Activated CD4-positive, alpha-beta T cell treated with anti-CD3 and anti-CD28 coated beads, Interleukin-2, amount 50 U/mL, for 4 hours (primary cell): ENCODE measurements at regions not wholly inside any gene's neighbourhood (a gene's known extent, or its start where the extent isn't known, plus 50 kb on each side); places are given as distances from the start of the nearest gene placed in this dataset.
"Not testable (repeated sequence)": the region's sequence is repeated elsewhere in the genome, so short reads cannot be mapped to it uniquely, and the experiment has no call there.

ENCODE experiments used
- DNase-seq, 2 experiments: peaks; one replicate each; pipeline ENCODE4 v3.0.0-alpha.2; 2020

GRCh38 chr12:47478426-47478825, 227.4 kb downstream of the RPAP3 start:
- DNase-seq = no peak

- DNase-seq = no peak
Measured at GRCh38 chr12:47473091-47473490, 232.7 kb downstream of the RPAP3 start.

DNA sequence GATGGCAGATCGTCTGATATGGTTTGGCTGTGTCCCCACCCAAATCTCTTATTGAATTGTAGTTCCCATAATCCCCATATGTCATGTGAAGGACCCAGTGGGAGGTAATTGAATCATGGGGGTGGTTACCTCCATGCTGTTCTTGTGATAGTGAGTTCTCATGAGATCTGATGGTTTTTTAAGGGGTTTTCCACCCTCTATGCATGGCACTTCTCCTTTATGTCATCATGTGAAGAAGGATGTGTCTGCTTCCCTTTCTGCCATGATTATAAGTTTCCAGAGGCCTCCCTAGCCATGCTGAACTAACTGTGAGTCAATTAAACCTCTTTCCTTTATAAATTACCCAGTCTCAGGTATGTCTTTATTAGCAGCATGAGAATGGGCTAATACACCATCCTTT, 235.5 kb downstream of the RPAP3 start:
- not testable (repeated sequence) for DNase-seq

GRCh38 chr12:47463918-47464317, 241.9 kb downstream of the RPAP3 start:
- not testable (repeated sequence) for DNase-seq

DNA sequence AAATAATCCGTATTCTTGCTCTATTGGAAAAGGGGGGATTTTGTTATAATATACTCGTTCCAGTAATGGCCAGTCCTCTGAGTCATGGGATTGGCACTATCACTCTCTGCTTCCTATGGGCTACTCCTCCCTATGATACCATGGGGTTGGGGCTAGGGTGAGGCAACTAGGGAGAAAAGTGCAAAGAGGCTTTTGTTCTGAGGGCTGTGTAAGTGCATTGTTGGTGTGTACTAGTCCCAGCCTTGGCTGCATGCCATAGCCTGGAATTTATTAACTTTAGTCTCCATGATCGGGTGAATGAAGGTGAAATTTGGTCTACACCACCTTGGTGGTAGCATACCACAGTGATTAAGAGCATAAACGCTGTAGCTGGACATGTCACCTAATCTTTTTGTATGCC, 247.6 kb downstream of the RPAP3 start:
- no peak for DNase-seq

DNA sequence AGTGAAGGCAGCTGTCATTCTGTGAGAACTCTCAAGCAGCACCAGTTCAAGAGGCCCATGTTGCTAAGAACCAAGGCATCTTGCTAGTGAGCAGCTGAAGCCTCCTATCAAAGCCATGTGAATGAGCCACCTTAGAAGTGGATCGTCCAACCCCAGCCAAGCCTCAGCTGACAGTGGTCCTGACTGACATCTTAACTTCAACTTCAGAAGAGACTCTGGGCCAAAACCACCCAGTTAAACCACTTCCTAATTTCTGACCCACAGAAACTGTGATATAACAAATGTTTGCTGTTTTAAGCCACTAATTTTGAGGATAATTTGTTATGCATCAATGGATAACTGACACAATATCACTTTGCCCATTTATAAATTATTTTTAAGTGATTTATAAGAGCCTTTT, 256.0 kb downstream of the RPAP3 start:
- DNase-seq = no peak

- DNase-seq = no peak
Measured at GRCh38 chr12:47442310-47442709, 263.5 kb downstream of the RPAP3 start.

GRCh38 chr12:47441490-47441889, 264.3 kb downstream of the RPAP3 start:
- no peak for DNase-seq

DNA sequence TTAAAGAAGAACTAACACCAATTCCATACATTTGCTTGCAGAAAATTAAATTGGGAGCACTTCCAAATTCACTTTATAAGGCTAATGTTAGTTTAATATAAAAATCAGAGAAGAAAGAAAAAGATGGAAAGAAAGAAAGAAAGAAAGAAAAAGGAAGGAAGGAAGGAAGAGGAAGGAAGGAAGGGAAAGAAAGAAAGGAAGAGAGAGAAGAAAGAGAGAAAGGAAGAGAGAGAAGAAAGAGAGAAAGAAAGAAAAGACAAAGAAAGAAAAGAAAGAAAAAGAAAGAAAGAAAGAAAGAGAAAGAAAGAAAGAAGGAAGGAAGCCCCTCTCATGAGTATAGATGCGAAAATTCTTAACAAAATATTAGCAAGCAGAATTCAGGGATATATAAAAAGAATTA, 267.7 kb downstream of the RPAP3 start:
- DNase-seq = no peak

GRCh38 chr12:47437570-47437969, 268.3 kb downstream of the RPAP3 start:
- no peak for DNase-seq

DNA sequence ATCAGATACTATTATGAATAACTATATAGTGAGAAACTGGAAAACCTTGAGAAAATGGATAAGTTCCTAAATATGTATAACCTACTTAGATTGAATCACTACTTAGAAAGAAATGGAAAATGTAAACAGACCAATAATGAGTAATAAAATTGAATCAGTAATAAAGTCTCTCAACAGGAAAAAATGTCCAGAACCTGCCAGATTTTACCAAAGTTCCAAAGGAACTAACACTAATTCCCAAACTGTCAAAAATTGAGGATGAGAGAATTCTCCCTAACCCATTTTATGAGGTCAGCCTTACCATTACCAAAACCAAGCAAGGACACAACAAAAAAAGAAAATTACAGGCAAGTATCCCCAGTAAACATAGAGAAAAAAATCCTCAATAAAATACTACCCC, 272.0 kb downstream of the RPAP3 start:
- DNase-seq = no peak

- peak; percentile 46 to 62 for DNase-seq
Measured at GRCh38 chr12:47426678-47427309, 279.0 kb downstream of the RPAP3 start.

DNA sequence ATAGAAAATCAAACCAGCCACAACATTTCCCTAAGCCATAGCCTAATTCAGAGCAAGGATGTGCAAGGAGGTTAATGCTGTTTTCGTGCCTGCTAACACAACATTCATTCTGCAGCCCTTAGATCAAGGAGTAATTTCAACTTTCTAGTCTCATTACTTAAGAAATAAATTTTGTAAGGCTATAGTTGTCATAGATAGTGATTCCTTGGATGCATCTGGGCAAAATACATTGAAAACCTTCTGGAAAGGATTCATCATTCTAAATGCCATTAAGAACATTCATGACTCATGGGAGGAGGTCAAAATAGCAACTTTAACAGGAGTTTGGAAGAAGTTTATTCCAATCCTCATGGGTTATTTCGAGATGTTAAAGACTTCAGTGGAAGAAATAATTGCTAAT, 283.2 kb downstream of the RPAP3 start:
- DNase-seq = no peak

DNA sequence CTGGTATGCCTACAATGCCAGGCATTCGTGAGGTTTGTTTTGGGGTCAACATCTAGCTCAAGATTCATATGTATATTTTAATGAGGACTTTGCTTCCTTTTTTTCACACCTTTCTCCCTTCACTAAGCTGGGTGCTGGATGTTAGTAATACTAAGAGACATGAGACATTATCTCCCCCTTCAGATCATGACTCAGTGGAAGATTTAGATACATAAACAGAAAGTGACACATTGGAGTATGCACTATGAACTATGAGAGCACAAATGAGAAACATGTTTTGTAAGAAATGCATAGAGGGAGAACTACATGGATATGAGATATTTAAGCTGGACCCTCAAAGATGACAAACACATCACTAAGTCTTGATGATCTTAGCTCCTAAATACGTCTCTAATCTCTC, 286.3 kb downstream of the RPAP3 start:
- no peak for DNase-seq

DNA sequence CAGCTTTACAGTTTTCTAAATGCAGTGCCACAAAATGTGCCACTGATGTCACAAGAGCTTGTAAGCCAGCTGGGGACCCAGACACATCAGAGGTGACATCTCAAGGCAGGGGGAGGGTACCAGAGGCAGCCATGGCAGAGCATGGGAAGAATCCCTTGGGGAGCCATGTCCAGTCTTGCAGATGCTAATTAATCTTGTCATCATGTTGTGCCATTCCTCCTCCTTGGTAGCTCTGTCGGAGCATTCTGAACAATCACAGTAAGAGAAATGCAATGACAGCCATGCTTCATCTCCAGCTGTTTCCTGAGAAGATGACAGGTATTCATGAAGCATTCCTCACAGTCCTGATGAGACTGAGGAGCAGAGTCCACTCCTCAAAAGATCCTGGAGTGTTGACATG, 287.9 kb downstream of the RPAP3 start:
- no peak for DNase-seq

- DNase-seq = no peak
Measured at GRCh38 chr12:47417121-47417520, 288.7 kb downstream of the RPAP3 start.

DNA sequence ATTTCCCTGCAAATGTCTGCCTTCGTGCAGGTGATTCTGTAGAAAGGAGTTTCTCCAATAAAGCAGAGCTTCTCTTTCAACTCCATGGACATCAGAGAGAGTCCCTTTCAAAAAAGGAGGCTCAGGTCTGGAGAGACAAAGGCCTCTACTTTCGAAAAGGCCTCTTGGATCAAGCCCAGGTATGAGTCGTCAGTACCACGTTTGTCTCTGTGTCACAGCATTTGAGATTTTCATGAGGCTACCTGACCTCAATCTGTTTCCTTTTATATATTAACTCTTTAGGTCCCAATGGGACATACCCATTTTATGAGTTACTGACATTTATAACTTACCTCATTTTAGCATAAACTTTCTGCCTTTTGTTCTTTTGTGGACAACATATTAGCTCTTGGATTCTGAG, 290.8 kb downstream of the RPAP3 start:
- no peak for DNase-seq

GRCh38 chr12:47414511-47414910, 291.3 kb downstream of the RPAP3 start:
- no peak for DNase-seq

DNA sequence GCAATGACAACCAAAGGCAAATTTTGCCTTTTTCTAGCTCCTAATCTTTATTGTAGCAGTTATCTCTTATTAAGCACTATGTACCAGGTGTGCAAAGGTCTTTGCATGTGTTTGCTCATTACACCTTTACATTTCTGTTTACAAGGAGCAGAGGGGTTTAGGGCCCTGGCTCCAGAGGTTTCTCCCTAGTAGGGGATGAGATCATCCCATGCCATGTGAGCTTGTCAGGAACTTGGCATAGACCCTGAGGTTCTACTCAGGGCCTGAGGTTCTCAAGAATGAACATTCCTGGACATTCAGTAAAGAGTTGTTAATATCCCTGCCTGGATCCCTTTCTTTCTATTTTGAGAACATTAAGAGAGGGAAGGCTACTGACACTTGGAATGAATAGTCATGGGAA, 292.0 kb downstream of the RPAP3 start:
- no peak for DNase-seq

DNA sequence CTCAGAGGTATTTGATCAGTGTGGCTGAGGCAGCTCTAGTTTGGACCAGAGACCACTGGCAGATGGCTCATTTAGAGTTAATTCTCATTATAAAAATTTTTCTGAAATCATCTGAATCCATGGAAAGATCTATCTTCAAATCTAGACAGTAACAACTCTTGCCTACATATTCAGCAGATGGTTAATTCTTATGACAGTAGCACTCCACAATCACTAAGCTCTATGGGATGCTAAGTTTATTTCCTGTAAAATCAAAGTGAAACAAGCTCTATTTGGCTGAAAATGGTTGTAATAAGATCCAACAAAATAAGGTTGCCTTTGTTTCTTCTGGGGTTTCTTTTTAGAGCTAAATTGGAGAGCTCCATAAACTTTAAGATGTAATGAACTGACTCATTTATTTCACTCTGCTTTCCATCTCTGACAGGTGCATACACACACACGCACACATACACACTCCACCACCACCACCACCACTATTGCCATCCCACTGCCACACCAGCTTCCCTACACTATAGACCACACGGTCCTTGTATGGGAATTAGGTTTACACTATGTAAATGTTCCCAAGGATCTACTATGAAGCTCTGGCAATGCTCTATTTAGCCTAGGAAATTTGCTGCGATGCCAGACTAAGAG, 293.1 kb downstream of the RPAP3 start:
- DNase-seq = no peak

- no peak for DNase-seq
Measured at GRCh38 chr12:47411966-47412365, 293.9 kb downstream of the RPAP3 start.

- no peak for DNase-seq
Measured at GRCh38 chr12:47410862-47411261, 295.0 kb downstream of the RPAP3 start.

- no peak for DNase-seq
Measured at GRCh38 chr12:47410383-47410782, 295.4 kb downstream of the RPAP3 start.

- DNase-seq = no peak
Measured at GRCh38 chr12:47409310-47409987, 296.4 kb downstream of the RPAP3 start.
